Neuronal stem cell (in vitro differentiated cells): ENCODE measurements at regions not wholly inside any gene's neighbourhood (a gene's known extent, or its start where the extent isn't known, plus 50 kb on each side); places are given as distances from the start of the nearest gene placed in this dataset.

ENCODE experiments used
- DNase-seq: peaks from one replicate; pipeline ENCODE4 v3.0.0-alpha.2; 2013; ENCODE audit warnings: low spot score
- H2AFZ ChIP-seq: one replicate; pipeline ENCODE4 v1.6.1; 2013; ENCODE audit warnings: mild to moderate bottlenecking, low read length, inconsistent platforms
- H2AK5ac ChIP-seq: 2 replicates; pipeline ENCODE4 v1.6.1; 2013; ENCODE audit warnings: low read depth, mild to moderate bottlenecking, inconsistent platforms, low read length, moderate library complexity, mixed read lengths
- H2BK120ac ChIP-seq: 2 replicates; pipeline ENCODE4 v1.6.1; 2013; ENCODE audit warnings: low read depth, mild to moderate bottlenecking, inconsistent platforms, low read length, moderate library complexity, mixed read lengths
- H2BK12ac ChIP-seq: one replicate; pipeline ENCODE4 v1.6.1; 2013; ENCODE audit warnings: low read length, inconsistent platforms
- H2BK15ac ChIP-seq: 2 replicates; pipeline ENCODE4 v1.6.1; 2013; ENCODE audit warnings: mild to moderate bottlenecking, low read length, inconsistent platforms, mixed read lengths
- H2BK5ac ChIP-seq: one replicate; pipeline ENCODE4 v1.6.1; 2013; ENCODE audit warnings: inconsistent platforms, mild to moderate bottlenecking, low read length, moderate library complexity
- H3K14ac ChIP-seq: one replicate; pipeline ENCODE4 v1.6.1; 2013; ENCODE audit warnings: low read length, inconsistent platforms
- H3K18ac ChIP-seq: 2 replicates; pipeline ENCODE4 v1.6.1; 2013; ENCODE audit warnings: low read length, inconsistent platforms
- H3K23ac ChIP-seq: 2 replicates; pipeline ENCODE4 v1.6.1; 2013; ENCODE audit warnings: low read depth, mild to moderate bottlenecking, mixed read lengths, low read length, inconsistent platforms; ENCODE audit not compliant: poor library complexity
- H3K27ac ChIP-seq: replicated peaks from 3 replicates; pipeline ENCODE4 v1.5.1; 2013; ENCODE audit warnings: low read length, inconsistent platforms
- H3K27me3 ChIP-seq, 3 experiments: 2 replicates each; pipeline ENCODE4 v1.6.1; 2013; ENCODE audit warnings: low read length in 3 of 3, mild to moderate bottlenecking in 2 of 3, inconsistent platforms in 1 of 3, low read depth in 1 of 3, mixed read lengths in 1 of 3, moderate library complexity in 1 of 3; ENCODE audit not compliant: control insufficient read depth in 3 of 3, insufficient read depth in 3 of 3
- H3K36me3 ChIP-seq, 2 donors: replicated peaks in 1 of 2; 2 replicates each; pipeline ENCODE4 v1.6.1; 2013; ENCODE audit warnings: low read length in 2 of 2; ENCODE audit not compliant: control insufficient read depth in 2 of 2, insufficient read depth in 2 of 2
- H3K4ac ChIP-seq: 2 replicates; pipeline ENCODE4 v1.6.1; 2013; ENCODE audit warnings: inconsistent platforms, mild to moderate bottlenecking, low read length, moderate library complexity
- H3K4me1 ChIP-seq, 2 donors: 1 replicate in 1 of 2; 2 replicates in 1 of 2; pipeline ENCODE4 v1.6.1; 2013; ENCODE audit warnings: low read length in 2 of 2, low read depth in 1 of 2; ENCODE audit not compliant: control insufficient read depth in 2 of 2, insufficient read depth in 1 of 2
- H3K4me2 ChIP-seq: one replicate; pipeline ENCODE4 v1.6.1; 2013; ENCODE audit warnings: mild to moderate bottlenecking, low read length, inconsistent platforms; ENCODE audit not compliant: insufficient read depth, poor library complexity, severe bottlenecking
- H3K4me3 ChIP-seq, 2 donors: 2 replicates each; pipeline ENCODE4 v1.5.1; 2013; ENCODE audit warnings: low read length in 2 of 2, mild to moderate bottlenecking in 2 of 2, inconsistent platforms in 1 of 2, moderate library complexity in 1 of 2
- H3K79me1 ChIP-seq: one replicate; pipeline ENCODE4 v1.6.1; 2013; ENCODE audit warnings: low read depth, mild to moderate bottlenecking, inconsistent platforms, low read length, moderate library complexity
- H3K9ac ChIP-seq: one replicate; pipeline ENCODE4 v1.6.1; 2013; ENCODE audit warnings: mild to moderate bottlenecking, low read depth, low read length, inconsistent platforms; ENCODE audit not compliant: poor library complexity
- H3K9me3 ChIP-seq, 2 donors: replicated peaks in 1 of 2; 2 replicates each; pipeline versions ENCODE3 to v1.6.1; 2013; ENCODE audit warnings: low read length in 2 of 2, mild to moderate bottlenecking in 2 of 2, inconsistent platforms in 1 of 2, low read depth in 1 of 2, mixed read lengths in 1 of 2, moderate library complexity in 1 of 2; ENCODE audit not compliant: control insufficient read depth in 2 of 2, insufficient read depth in 1 of 2
- H4K8ac ChIP-seq: one replicate; pipeline ENCODE4 v1.6.1; 2013; ENCODE audit warnings: low read depth, mild to moderate bottlenecking, inconsistent platforms, low read length, moderate library complexity
- H4K91ac ChIP-seq: one replicate; pipeline ENCODE4 v1.6.1; 2013; ENCODE audit warnings: low read length, low read depth, mild to moderate bottlenecking, inconsistent platforms; ENCODE audit not compliant: poor library complexity
- WGBS, 2 donors: extraction: QIAGEN DNeasy Blood & Tissue Kit; methylation state at CpG; one replicate each; pipeline ENCODE4 v1.1.7; 2013; ENCODE audit warnings: missing lambda C conversion rate in 2 of 2, mixed read lengths in 1 of 2; ENCODE audit not compliant: insufficient read length in 2 of 2, insufficient replicate concordance in 1 of 2; ENCODE audit errors: extremely low coverage in 2 of 2; 5-methylcytosine and 5-hydroxymethylcytosine counted together

GRCh38 chr3:111319598-111319997 is 222.4 kb upstream of the CD96 start:
- H3K23ac ChIP-seq = no peak overlapping the region
- no peak overlapping the region for H2AK5ac ChIP-seq
- no CpG with 5 or more reads among the region's 1 CpG for WGBS, 2 donors
- H3K14ac ChIP-seq = no peak overlapping the region
- no peak overlapping the region for H2BK15ac ChIP-seq
- no peak overlapping the region for H3K4me2 ChIP-seq
- H3K27me3 ChIP-seq = no peaks in the 10 kb centered on the region
- H3K9me3 ChIP-seq = no peaks in the 10 kb centered on the region
- H3K4me1 ChIP-seq = peaks cover 0 to 1% of the 10 kb centered on the region in 2 donors
- no peaks in the 10 kb centered on the region for H3K36me3 ChIP-seq
- no peak overlapping the region for H3K4me3 ChIP-seq
- H2AFZ ChIP-seq = no peak overlapping the region
- no peak overlapping the region for H3K27ac ChIP-seq
- H4K8ac ChIP-seq = no peak overlapping the region
- H3K9ac ChIP-seq = no peak overlapping the region
- H3K4ac ChIP-seq = no peak overlapping the region
- H2BK120ac ChIP-seq = no peak overlapping the region
- H3K79me1 ChIP-seq = no peaks in the 10 kb centered on the region
- no peak overlapping the region for H2BK12ac ChIP-seq
- H2BK5ac ChIP-seq = no peak overlapping the region
- DNase-seq = no peak
- no peak overlapping the region for H3K18ac ChIP-seq
- H4K91ac ChIP-seq = no peak overlapping the region

GRCh38 chr3:111321786-111322185 is 220.2 kb upstream of the CD96 start:
- no CpG with 5 or more reads among the region's 4 CpGs for WGBS, 2 donors
- no peak overlapping the region for H3K4me3 ChIP-seq
- H3K23ac ChIP-seq = no peak overlapping the region
- no peaks in the 10 kb centered on the region for H3K9me3 ChIP-seq
- no peak overlapping the region for H3K4ac ChIP-seq
- no peak overlapping the region for H2AFZ ChIP-seq
- no peak overlapping the region for H3K14ac ChIP-seq
- DNase-seq = no peak
- no peaks in the 10 kb centered on the region for H3K27me3 ChIP-seq
- H2BK15ac ChIP-seq = no peak overlapping the region
- no peak overlapping the region for H2BK12ac ChIP-seq
- H3K9ac ChIP-seq = no peak overlapping the region
- H2BK5ac ChIP-seq = no peak overlapping the region
- no peak overlapping the region for H2BK120ac ChIP-seq
- H3K27ac ChIP-seq = no peak overlapping the region
- H3K18ac ChIP-seq = no peak overlapping the region
- no peak overlapping the region for H2AK5ac ChIP-seq
- H4K91ac ChIP-seq = no peak overlapping the region
- H4K8ac ChIP-seq = no peak overlapping the region
- no peak overlapping the region for H3K4me2 ChIP-seq
- H3K79me1 ChIP-seq = no peaks in the 10 kb centered on the region
- H3K4me1 ChIP-seq = peaks cover 0 to 1% of the 10 kb centered on the region in 2 donors
- H3K36me3 ChIP-seq = no peaks in the 10 kb centered on the region

GRCh38 chr3:111323019-111323418 is 219.0 kb upstream of the CD96 start:
- no CpG with 5 or more reads among the region's 3 CpGs for WGBS, 2 donors

GRCh38 chr3:111324151-111324550 is 217.8 kb upstream of the CD96 start:
- DNase-seq = no peak
- Histone ChIP-seq H3K36me3 (no peaks in the 10 kb centered on the region), H3K79me1 (no peaks in the 10 kb centered on the region), H3K18ac (no peak overlapping the region), H2BK15ac (no peak overlapping the region), H3K4me3 (no peak overlapping the region), H3K27me3 (no peaks in the 10 kb centered on the region), H2AFZ (no peak overlapping the region), H2AK5ac (no peak overlapping the region), H2BK120ac (no peak overlapping the region), H3K4me2 (no peak overlapping the region), H3K4me1 (peaks cover 0 to 4% of the 10 kb centered on the region in 2 donors), H2BK12ac (no peak overlapping the region), H2BK5ac (no peak overlapping the region), H3K14ac (no peak overlapping the region), H3K27ac (no peak overlapping the region), H3K9me3 (no peaks in the 10 kb centered on the region), H3K23ac (no peak overlapping the region), H4K8ac (no peak overlapping the region), H3K4ac (no peak overlapping the region), H3K9ac (no peak overlapping the region), H4K91ac (no peak overlapping the region)
- WGBS, 2 donors = 100% methylated on average over 1 of the region's 2 CpGs; no CpG with 5 or more reads in 1 of the 2 donors

More at GRCh38 chr3:111323019-111323418, 219.0 kb upstream of the CD96 start:
- Histone ChIP-seq H3K27ac (no peak overlapping the region), H3K79me1 (no peaks in the 10 kb centered on the region), H2BK15ac (no peak overlapping the region), H2AK5ac (no peak overlapping the region), H3K4ac (no peak overlapping the region), H2BK120ac (no peak overlapping the region), H3K9me3 (no peaks in the 10 kb centered on the region), H4K8ac (no peak overlapping the region), H2BK12ac (peak overlapping the region; percentile 50), H4K91ac (no peak overlapping the region), H2BK5ac (no peak overlapping the region), H3K36me3 (no peaks in the 10 kb centered on the region), H3K4me2 (no peak overlapping the region), H3K14ac (no peak overlapping the region), H3K18ac (peak overlapping the region; percentile 48), H2AFZ (no peak overlapping the region), H3K9ac (no peak overlapping the region), H3K27me3 (no peaks in the 10 kb centered on the region), H3K23ac (no peak overlapping the region), H3K4me1 (peaks cover 0 to 1% of the 10 kb centered on the region in 2 donors), H3K4me3 (no peak overlapping the region)
- DNase-seq = no peak
